GM10248 (cell line): ENCODE measurements at regions not wholly inside any gene's neighbourhood (a gene's known extent, or its start where the extent isn't known, plus 50 kb on each side); places are given as distances from the start of the nearest gene placed in this dataset.
"Not testable (repeated sequence)": the region's sequence is repeated elsewhere in the genome, so short reads cannot be mapped to it uniquely, and the experiment has no call there.

Experiments used
- CTCF ChIA-PET: fragments of 300-600 bp; sonication (Branson Sonifier 250); formaldehyde crosslinking; extraction: SDS; loops from one replicate; lab custom pipeline; 2021; ENCODE audit warnings: antibody characterized with exemption; lab: Yijun Ruan, JAX
- POLR2A ChIA-PET: fragments of 350-650 bp; sonication (Branson Sonifier 250); formaldehyde crosslinking; extraction: SDS; loops from one replicate; lab custom pipeline; 2020; ENCODE audit warnings: antibody characterized with exemption; lab: Yijun Ruan, JAX
- DNase-seq: peaks from one replicate; pipeline ENCODE4 v3.0.0; 2012; ENCODE audit errors: extremely low spot score
- TF ChIP-seq, protein P1 (sequence below): IDR thresholded peaks from 2 replicates; pipeline ENCODE4 v1.5.1; 2012; ENCODE audit warnings: mild to moderate bottlenecking, low read depth; ENCODE audit errors: extremely low read depth, missing control alignments, control extremely low read depth

DNA sequence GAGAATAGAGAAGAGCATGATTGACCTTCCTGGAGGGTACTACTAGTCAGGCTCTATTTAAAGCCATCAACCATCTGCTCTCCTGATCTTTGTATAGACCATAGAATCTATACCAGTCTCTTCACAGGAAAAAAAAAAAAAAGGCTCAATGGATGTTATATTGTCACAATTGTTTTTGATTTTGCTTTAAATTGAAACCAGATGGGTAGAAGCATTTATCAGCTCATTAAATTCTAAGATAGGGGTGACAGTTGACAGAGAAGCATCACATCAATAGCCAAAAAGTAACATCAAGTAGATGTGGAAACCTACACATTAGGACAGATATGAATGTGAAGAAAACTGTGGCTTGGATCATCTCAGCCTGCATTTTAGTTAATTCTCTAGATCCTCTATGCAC is 558.9 kb upstream of the MBL2 start:
- POLR2A ChIA-PET, result no interaction called here
- TF ChIP-seq, protein P1, sequence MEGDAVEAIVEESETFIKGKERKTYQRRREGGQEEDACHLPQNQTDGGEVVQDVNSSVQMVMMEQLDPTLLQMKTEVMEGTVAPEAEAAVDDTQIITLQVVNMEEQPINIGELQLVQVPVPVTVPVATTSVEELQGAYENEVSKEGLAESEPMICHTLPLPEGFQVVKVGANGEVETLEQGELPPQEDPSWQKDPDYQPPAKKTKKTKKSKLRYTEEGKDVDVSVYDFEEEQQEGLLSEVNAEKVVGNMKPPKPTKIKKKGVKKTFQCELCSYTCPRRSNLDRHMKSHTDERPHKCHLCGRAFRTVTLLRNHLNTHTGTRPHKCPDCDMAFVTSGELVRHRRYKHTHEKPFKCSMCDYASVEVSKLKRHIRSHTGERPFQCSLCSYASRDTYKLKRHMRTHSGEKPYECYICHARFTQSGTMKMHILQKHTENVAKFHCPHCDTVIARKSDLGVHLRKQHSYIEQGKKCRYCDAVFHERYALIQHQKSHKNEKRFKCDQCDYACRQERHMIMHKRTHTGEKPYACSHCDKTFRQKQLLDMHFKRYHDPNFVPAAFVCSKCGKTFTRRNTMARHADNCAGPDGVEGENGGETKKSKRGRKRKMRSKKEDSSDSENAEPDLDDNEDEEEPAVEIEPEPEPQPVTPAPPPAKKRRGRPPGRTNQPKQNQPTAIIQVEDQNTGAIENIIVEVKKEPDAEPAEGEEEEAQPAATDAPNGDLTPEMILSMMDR, result no peak
- CTCF ChIA-PET, result no interaction called here
- no peak for DNase-seq

DNA sequence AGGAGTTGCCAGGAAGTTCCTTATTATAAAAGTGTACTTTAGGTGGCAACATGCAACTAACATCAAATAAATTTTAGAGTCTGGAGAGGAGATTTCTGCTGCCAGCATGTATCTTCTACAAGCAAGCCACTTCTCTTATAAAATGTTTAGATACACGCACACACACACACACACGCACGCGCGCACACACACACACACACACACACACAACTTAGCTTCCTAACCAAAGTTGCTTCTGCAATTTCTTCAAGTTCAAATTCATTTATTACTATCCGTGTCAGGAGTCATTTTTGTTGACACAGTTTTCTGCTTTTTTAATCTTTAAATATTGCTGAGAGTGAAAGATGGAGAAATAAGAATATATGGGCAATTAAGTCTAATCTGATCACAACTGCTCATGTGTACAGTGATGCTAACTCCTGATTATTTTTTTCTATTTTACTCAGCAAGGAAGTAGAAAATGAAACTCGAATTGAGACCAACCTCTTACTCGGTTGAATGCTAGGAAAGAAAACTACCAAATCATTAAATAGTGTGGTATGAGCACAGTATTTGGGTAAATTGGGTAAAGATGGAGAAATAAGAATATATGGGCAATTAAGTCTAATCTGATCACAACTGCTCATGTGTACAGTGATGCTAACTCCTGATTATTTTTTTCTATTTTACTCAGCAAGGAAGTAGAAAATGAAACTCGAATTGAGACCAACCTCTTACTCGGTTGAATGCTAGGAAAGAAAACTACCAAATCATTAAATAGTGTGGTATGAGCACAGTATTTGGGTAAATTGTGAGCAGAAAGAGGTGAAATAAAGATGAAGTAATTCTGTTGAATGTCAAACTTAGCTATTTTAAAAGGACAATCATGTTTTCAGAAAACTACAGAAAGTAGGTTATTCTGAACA is 554.1 kb upstream of the MBL2 start:
- CTCF ChIA-PET, result interaction anchor here (1.0 to 1.6 kb wide), 4 partner anchors 10 to 37 kb away, joined by 3 to 6 read pairs (median 4); no protein-coding TSS in a partner anchor
- DNase-seq, POLR2A ChIA-PET: not testable (repeated sequence)

DNA sequence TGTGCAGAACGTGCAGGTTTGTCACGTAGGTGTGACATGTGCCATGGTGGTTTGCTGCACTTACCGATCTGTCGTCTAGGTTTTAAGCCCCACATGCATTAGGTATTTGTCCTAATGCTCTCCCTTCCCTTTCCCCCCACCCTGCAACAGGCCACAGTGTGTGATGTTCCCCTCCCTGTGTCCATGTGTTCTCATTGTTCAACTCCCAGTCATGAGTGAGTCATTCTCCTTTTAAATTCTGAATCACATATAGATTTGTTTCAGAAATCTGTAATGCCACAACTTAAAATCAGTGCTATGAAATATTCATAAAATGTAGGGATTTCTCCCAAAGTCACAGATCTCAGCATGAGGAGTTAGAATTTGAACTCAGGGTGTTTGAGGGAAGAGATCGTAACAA is 552.5 kb upstream of the MBL2 start:
- ChIA-PET CTCF (no interaction called here), POLR2A (no interaction called here)
- no peak for DNase-seq
- TF ChIP-seq, protein P1, result no peak

DNA sequence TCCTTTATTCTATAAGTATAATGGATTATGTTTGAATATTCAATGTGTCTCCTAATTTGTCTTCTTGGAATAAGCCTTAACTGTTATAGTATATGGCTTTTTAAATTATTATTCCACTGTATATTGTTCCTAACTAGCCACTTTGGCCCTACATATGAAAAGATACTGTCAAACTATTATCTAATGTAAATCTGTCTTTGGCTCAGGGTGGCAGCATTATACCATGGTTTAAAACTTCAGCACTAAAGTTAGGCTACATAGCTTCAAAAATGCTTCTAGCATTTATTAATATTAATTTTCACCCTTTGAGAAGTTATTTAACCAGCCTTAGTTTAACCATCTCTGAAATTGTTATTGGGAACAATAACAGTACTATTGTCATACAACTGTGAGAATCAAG is 543.1 kb upstream of the MBL2 start:
- CTCF ChIA-PET, result interaction anchor here (1.2 kb wide), 1 partner anchor 364 kb away, joined by 3 read pairs; no protein-coding TSS in a partner anchor
- TF ChIP-seq, protein P1, result no peak
- POLR2A ChIA-PET, result no interaction called here
- DNase-seq, result no peak

DNA sequence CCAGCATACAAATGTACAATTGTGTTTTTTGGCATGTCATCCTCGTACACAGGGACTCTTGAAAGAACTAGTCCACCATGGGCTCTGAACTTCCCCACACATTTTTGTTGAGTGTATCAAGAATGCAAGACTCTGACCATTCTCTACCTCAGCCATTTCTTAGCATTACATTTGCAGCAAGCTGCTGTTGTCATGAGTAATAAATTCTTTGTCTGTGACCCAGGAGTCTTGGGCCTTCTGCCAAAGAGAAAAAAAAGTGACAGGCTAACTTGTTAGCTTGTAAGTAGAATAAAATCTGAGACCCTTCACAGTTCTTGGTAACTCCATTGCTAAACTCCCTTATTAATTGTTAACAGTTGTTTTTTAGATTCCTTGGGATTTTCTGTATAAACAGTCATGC is 542.3 kb upstream of the MBL2 start:
- TF ChIP-seq, protein P1, result no peak
- DNase-seq, result no peak
- CTCF ChIA-PET, result no interaction called here
- POLR2A ChIA-PET, result no interaction called here

DNA sequence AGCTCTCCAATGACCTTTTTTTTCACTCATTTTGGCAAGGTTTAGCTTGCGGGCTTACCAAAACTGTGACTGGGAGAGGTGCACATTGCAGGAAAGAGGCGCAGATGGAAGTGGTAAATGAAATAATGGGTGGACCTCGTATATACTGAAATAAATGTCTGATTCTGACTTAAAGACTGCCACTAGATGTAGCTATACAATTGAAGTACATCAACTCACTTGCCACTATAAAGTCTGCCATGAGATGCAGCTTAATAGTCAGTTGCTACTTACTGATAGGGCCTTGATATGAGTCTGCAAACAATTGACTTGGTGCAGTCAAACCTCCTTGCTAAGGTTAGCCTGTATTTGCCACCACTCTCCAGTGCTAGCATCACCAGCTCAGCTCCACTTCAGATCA is 525.9 kb upstream of the MBL2 start:
- ChIA-PET POLR2A (no interaction called here), CTCF (interaction anchor here (1.6 kb wide), 2 partner anchors 9 to 18 kb away, joined by 3 read pairs; no protein-coding TSS in a partner anchor)
- TF ChIP-seq, protein P1, result no peak
- DNase-seq, result no peak

DNA sequence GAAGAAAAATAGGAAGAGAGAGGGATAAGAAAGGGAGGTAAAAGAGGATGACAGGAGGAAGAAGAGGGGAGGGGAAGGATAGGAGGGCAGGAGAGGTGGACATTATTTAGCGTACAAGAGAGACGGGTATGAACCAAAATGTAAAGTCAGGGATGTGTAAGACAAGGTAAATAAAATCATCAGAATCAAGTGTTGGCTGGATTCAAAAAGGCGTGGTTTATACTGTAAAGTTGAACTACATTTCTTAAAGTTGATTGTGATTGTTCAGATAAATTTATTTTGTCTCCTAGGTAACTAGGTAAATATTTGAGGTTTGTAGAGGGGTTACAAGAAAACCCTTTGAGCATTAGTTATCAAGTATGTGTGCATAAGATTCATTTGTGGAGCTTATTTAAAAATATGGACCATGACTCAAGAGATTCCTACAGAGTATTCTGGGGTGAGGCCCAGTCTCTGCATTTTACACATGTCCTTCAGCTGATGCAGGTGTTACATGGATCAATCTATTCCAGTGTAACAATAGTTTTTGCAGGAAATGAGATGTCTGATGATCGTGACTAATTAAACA is 512.1 kb upstream of the MBL2 start:
- CTCF ChIA-PET, result no interaction called here
- POLR2A ChIA-PET, result no interaction called here
- TF ChIP-seq, protein P1, result no peak
- DNase-seq, result no peak
